Endothelial cell of umbilical vein (primary cell): ENCODE measurements at regions not wholly inside any gene's neighbourhood (a gene's known extent, or its start where the extent isn't known, plus 50 kb on each side); places are given as distances from the start of the nearest gene placed in this dataset.

Experiments used
- BruUV-seq: library from RNA; stranded (reverse); fragments of 400-500 nt; replicated peaks from 2 replicates; lab custom pipeline; 2021; lab: Mats Ljungman, UMichigan
- CTCF ChIA-PET: fragments of 300-600, 350-600 bp; sonication (Branson Sonifier 250); formaldehyde crosslinking; loops from one replicate; lab custom pipeline; 2021; ENCODE audit warnings: antibody characterized with exemption, inconsistent platforms; lab: Charles Lee
- POLR2A ChIA-PET: fragments of 300-600, 350-600 bp; sonication (Branson Sonifier 250); formaldehyde crosslinking; loops from one replicate; lab custom pipeline; 2021; ENCODE audit warnings: antibody characterized with exemption, inconsistent platforms; lab: Charles Lee
- DNase-seq: peaks from one replicate; pipeline ENCODE4 v3.0.0-alpha.2; 2011; ENCODE audit warnings: low read depth, low spot score
- FAIRE-seq: peaks from 2 replicates; lab custom pipeline; 2011; peaks lifted over from hg19 to GRCh38; lab: Jason Lieb, UNC
- H2AFZ ChIP-seq: 2 replicates; pipeline ENCODE4 v1.6.0; 2012; ENCODE audit warnings: low read depth, low read length, control low read depth, inconsistent platforms
- H3K27ac ChIP-seq: 2 replicates; pipeline ENCODE4 v1.5.1; 2011; ENCODE audit warnings: low read depth, mild to moderate bottlenecking, control low read depth, low read length, moderate library complexity; ENCODE audit not compliant: insufficient read depth
- H3K27me3 ChIP-seq, 2 experiments: 2 replicates each; pipeline versions ENCODE4 v1.6.0 to v1.6.1; 2011; ENCODE audit warnings: low read length in 2 of 2, mixed read lengths in 1 of 2; ENCODE audit not compliant: control insufficient read depth in 2 of 2, insufficient read depth in 2 of 2
- H3K36me3 ChIP-seq, 2 experiments: 2 replicates in 1 of 2; 3 replicates in 1 of 2; pipeline ENCODE4 v1.5.1; 2011; ENCODE audit warnings: low read length in 2 of 2, mild to moderate bottlenecking in 1 of 2, moderate library complexity in 1 of 2; ENCODE audit not compliant: control insufficient read depth in 2 of 2, insufficient read depth in 2 of 2; ENCODE audit errors: extremely low read depth in 1 of 2
- H3K4me1 ChIP-seq: 3 replicates; pipeline ENCODE4 v1.5.1; 2011; ENCODE audit warnings: mild to moderate bottlenecking, low read length; ENCODE audit not compliant: control insufficient read depth, insufficient read depth; ENCODE audit errors: extremely low read depth
- H3K4me2 ChIP-seq: 2 replicates; pipeline ENCODE4 v1.6.1; 2011; ENCODE audit warnings: low read length, control low read depth, mixed read lengths; ENCODE audit not compliant: insufficient read depth
- H3K4me3 ChIP-seq, 3 experiments: fragments of 200-600 bp in 1 of 3; sonication (generic), shearing (Covaris generic) in 1 of 3; replicated peaks in 1 of 3; 2 replicates each; pipeline ENCODE4 v1.5.1; 2011 to 2016; ENCODE audit warnings: control low read depth in 3 of 3, low read length in 3 of 3, mild to moderate bottlenecking in 2 of 3, inconsistent platforms in 1 of 3, low read depth in 1 of 3, moderate library complexity in 1 of 3; ENCODE audit not compliant: insufficient read depth in 1 of 3
- H3K79me2 ChIP-seq: 2 replicates; pipeline ENCODE4 v1.6.0; 2012; ENCODE audit warnings: low read length, inconsistent platforms; ENCODE audit not compliant: control insufficient read depth, insufficient read depth
- H3K9ac ChIP-seq: replicated peaks from 2 replicates; pipeline ENCODE3; 2011; ENCODE audit warnings: low read length, control low read depth; ENCODE audit not compliant: insufficient read depth; ENCODE audit errors: extremely low read depth
- H3K9me1 ChIP-seq: replicated peaks from 3 replicates; pipeline ENCODE4 v1.6.0; 2011; ENCODE audit warnings: mild to moderate bottlenecking, low read length; ENCODE audit not compliant: control insufficient read depth, insufficient read depth; ENCODE audit errors: extremely low read depth
- H3K9me3 ChIP-seq: replicated peaks from 2 replicates; pipeline ENCODE4 v1.5.1; 2012; ENCODE audit warnings: low read length, inconsistent platforms; ENCODE audit not compliant: control insufficient read depth, insufficient read depth
- H4K20me1 ChIP-seq: replicated peaks from 2 replicates; pipeline ENCODE3; 2011; ENCODE audit warnings: mild to moderate bottlenecking, low read length; ENCODE audit not compliant: control insufficient read depth, insufficient read depth; ENCODE audit errors: extremely low read depth
- CTCF ChIP-seq, 2 donors: IDR thresholded peaks; 1 replicate in 1 of 2; 2 replicates in 1 of 2; pipeline ENCODE4 v1.5.1; 2011; ENCODE audit warnings: low read length in 2 of 2, mild to moderate bottlenecking in 2 of 2, moderate library complexity in 2 of 2, control low read depth in 1 of 2, inconsistent platforms in 1 of 2, low read depth in 1 of 2; ENCODE audit not compliant: insufficient read depth in 1 of 2; ENCODE audit errors: extremely low read depth in 1 of 2
- EZH2 ChIP-seq: IDR thresholded peaks from 2 replicates; pipeline ENCODE4 v1.6.1; 2012; ENCODE audit warnings: borderline replicate concordance, low read depth, mild to moderate bottlenecking, moderate library complexity, low read length, inconsistent platforms; ENCODE audit not compliant: severe bottlenecking
- FOS ChIP-seq: IDR thresholded peaks from 2 replicates; pipeline ENCODE4 v1.6.1; 2011; ENCODE audit warnings: mild to moderate bottlenecking, low read length, moderate library complexity, borderline replicate concordance; ENCODE audit not compliant: insufficient read depth
- GATA2 ChIP-seq: IDR thresholded peaks from 2 replicates; pipeline ENCODE4 v1.7.0; 2011; ENCODE audit warnings: low read depth, mild to moderate bottlenecking, moderate library complexity, mixed read lengths, low read length; ENCODE audit not compliant: insufficient read length, insufficient read depth
- JUN ChIP-seq: IDR thresholded peaks from 2 replicates; pipeline ENCODE4 v1.6.1; 2011; ENCODE audit warnings: borderline replicate concordance, low read depth; ENCODE audit not compliant: insufficient read length, insufficient read depth
- MYC ChIP-seq: IDR thresholded peaks from one replicate; pipeline ENCODE4 v1.6.1; 2011; ENCODE audit warnings: mild to moderate bottlenecking, low read depth, low read length
- POLR2A ChIP-seq: IDR thresholded peaks from 2 replicates; pipeline ENCODE4 v1.6.1; 2012; ENCODE audit warnings: low read depth, mild to moderate bottlenecking, control low read depth, low read length
- POLR2AphosphoS5 ChIP-seq: IDR thresholded peaks from 2 replicates; pipeline ENCODE4 v1.6.1; 2012; ENCODE audit warnings: low read depth, mild to moderate bottlenecking, control low read depth, low read length, moderate library complexity; ENCODE audit not compliant: insufficient read depth
- dilution Hi-C: fragments of 300-500 bp; cut with MboI; formaldehyde crosslinking; loops from one replicate; pipeline ENCODE4 v1.15.0; 2019; ENCODE audit warnings: low sequenced_read_pairs; ENCODE audit not compliant: extremely low pct_ligation_motif_present
- intact Hi-C: fragments of 100-400 bp; cut with micrococcal nuclease; formaldehyde crosslinking; loops from one replicate; pipeline ENCODE4 v1.10.0; 2022
- TF ChIP-seq, protein P1 (sequence below): IDR thresholded peaks from 2 replicates; pipeline ENCODE4 v1.6.1; 2011; ENCODE audit not compliant: insufficient read depth, insufficient read length

DNA sequence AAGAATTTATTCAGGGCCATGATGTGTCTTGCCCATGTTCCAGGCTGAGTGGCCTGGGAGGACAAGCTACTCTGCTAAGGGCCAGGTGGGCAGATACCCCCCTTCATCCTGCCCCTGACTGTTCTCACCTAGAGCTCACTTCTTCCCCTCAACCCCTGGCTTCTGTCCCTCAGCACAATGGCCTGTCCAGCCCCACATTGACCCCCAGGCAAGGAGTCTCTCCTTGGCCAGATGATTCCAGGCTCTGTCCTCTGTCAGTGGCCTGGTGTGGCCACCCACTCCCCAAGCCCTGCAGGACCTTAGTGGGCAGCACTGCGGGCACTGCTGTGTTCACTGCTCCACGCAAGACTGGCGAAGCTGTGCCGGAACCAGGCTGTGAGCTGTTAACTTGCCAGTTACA is 460.0 kb downstream of the MATN1 start:
- Histone ChIP-seq H3K36me3 (no peaks in the 10 kb centered on the region), H3K9ac (no peak overlapping the region), H3K4me2 (no peak overlapping the region), H3K27ac (no peak overlapping the region), H4K20me1 (no peaks in the 10 kb centered on the region), H3K79me2 (no peaks in the 10 kb centered on the region), H3K4me1 (no peaks in the 10 kb centered on the region), H3K27me3 (no peaks in the 10 kb centered on the region), H2AFZ (no peak overlapping the region), H3K9me3 (no peaks in the 10 kb centered on the region), H3K4me3 (no peak overlapping the region), H3K9me1 (no peaks in the 10 kb centered on the region)
- ChIA-PET POLR2A (no interaction called here), CTCF (no interaction called here)
- BruUV-seq: no TSS peak
- no peak for DNase-seq
- TF ChIP-seq, protein P1, sequence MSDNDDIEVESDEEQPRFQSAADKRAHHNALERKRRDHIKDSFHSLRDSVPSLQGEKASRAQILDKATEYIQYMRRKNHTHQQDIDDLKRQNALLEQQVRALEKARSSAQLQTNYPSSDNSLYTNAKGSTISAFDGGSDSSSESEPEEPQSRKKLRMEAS: no peak
- no peak for TF ChIP-seq CTCF (IDR thresholded peaks at IDR 0.05; ENCODE audit: extremely low read depth in 1 of 2, insufficient read depth in 1 of 2, low read depth in 1 of 2, low read length in 2 of 2)
- TF ChIP-seq POLR2AphosphoS5: no peak
- TF ChIP-seq FOS: no peak
- TF ChIP-seq POLR2A: no peak
- no peak for TF ChIP-seq GATA2
- no peak for TF ChIP-seq JUN
- TF ChIP-seq MYC: no peak
- TF ChIP-seq EZH2: no peak
- dilution Hi-C loops: no loop called here
- FAIRE-seq: no peak
- intact Hi-C loops: no loop called here
